Upper lobe of right lung (tissue), 1 donor: ENCODE measurements at regions not wholly inside any gene's neighbourhood (a gene's known extent, or its start where the extent isn't known, plus 50 kb on each side); places are given as distances from the start of the nearest gene placed in this dataset.

Source experiments
- ATAC-seq: fragments of 200-7000 bp; cut with Tn5 transposase; one replicate; pipeline ENCODE4 v1.9.1; 2020; ENCODE audit warnings: mild to moderate bottlenecking, moderate library complexity
- DNase-seq: peaks from one replicate; pipeline ENCODE4 v3.0.0-alpha.2; 2020
- H3K27ac ChIP-seq: fragments of 200-600 bp; one replicate; pipeline ENCODE4 v1.8.0; 2022
- H3K27me3 ChIP-seq: fragments of 200-600 bp; one replicate; pipeline ENCODE4 v1.8.0; 2022; ENCODE audit warnings: mild to moderate bottlenecking
- H3K36me3 ChIP-seq: fragments of 200-600 bp; one replicate; pipeline ENCODE4 v1.8.0; 2022
- H3K4me1 ChIP-seq: fragments of 200-600 bp; one replicate; pipeline ENCODE4 v1.8.0; 2022
- H3K4me3 ChIP-seq: fragments of 200-600 bp; one replicate; pipeline ENCODE4 v1.8.0; 2022; ENCODE audit warnings: mild to moderate bottlenecking
- H3K9me3 ChIP-seq: fragments of 200-600 bp; one replicate; pipeline ENCODE4 v1.8.0; 2022
- intact Hi-C: fragments of 100-400 bp; cut with DNase I; formaldehyde crosslinking; loops from one replicate; pipeline ENCODE4 v1.11.0; 2022
- TF ChIP-seq, protein P1 (sequence below): fragments of 200-600 bp; IDR thresholded peaks from one replicate; pipeline ENCODE4 v1.8.0; 2022; ENCODE audit warnings: antibody characterized with exemption
- donor health status: DM: no; HTN: yes; CAD: no; lungs with severe emphysema.

DNA sequence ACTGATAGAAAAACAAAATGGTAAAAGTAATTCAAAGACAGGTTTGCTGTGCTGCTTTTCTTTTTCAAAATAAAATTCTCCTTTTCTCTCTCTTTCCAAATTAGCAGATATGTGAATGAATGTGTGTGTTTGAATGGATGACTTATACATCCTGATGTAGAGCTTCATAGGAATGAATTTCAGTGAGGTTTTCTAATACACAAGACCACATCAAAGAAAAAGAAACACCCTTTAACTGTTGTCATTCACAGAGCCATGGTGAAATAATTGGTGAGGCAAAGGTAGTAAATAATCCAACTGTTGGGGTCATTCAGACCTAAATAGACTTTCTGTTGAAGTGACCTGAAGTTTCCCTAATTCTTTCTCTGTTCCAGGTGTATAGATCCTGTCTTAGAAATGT, 139.1 kb upstream of the ZPLD1 start:
- Histone ChIP-seq H3K36me3 (no peaks in the 10 kb centered on the region), H3K27me3 (peaks cover 8% of the 10 kb centered on the region), H3K9me3 (no peaks in the 10 kb centered on the region), H3K27ac (no peak overlapping the region), H3K4me1 (no peaks in the 10 kb centered on the region), H3K4me3 (no peak overlapping the region)
- DNase-seq (no peak), ATAC-seq (no peak)
- TF ChIP-seq, protein P1, sequence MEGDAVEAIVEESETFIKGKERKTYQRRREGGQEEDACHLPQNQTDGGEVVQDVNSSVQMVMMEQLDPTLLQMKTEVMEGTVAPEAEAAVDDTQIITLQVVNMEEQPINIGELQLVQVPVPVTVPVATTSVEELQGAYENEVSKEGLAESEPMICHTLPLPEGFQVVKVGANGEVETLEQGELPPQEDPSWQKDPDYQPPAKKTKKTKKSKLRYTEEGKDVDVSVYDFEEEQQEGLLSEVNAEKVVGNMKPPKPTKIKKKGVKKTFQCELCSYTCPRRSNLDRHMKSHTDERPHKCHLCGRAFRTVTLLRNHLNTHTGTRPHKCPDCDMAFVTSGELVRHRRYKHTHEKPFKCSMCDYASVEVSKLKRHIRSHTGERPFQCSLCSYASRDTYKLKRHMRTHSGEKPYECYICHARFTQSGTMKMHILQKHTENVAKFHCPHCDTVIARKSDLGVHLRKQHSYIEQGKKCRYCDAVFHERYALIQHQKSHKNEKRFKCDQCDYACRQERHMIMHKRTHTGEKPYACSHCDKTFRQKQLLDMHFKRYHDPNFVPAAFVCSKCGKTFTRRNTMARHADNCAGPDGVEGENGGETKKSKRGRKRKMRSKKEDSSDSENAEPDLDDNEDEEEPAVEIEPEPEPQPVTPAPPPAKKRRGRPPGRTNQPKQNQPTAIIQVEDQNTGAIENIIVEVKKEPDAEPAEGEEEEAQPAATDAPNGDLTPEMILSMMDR = no peak
- intact Hi-C loops = no loop called here

DNA sequence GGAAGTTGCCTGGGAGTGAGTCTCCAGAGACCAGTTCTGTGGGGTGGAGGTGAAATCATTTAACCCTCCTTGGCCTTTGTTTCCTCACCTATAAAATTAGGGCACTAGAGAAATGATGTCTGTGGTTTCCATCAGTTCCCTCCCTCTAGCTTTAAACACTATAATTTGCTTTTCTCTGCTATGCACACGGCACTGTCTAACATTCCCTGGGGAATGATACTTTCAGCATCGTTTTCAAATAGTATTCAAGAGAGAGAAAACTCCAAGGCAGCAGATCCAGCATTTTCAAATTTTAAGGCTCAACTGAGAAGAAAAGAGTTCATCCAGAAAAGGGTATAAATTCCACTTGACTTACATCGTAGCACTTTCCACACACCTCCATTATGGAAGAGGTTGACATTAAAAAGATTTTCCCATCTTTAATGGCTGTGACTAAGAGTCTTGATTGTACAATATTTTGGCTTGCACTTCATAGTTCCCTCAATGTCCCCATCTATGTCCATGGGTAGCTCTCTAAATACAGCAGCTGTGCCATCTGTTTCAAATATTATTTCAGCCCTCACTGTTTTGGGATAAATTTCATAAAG, 137.7 kb upstream of the ZPLD1 start:
- Histone ChIP-seq H3K36me3 (no peaks in the 10 kb centered on the region), H3K4me3 (no peak overlapping the region), H3K27ac (no peak overlapping the region), H3K9me3 (no peaks in the 10 kb centered on the region), H3K4me1 (no peaks in the 10 kb centered on the region), H3K27me3 (peaks cover 8% of the 10 kb centered on the region)
- DNase-seq (no peak), ATAC-seq (no peak)
- intact Hi-C loops = no loop called here
- TF ChIP-seq, protein P1 = no peak

DNA sequence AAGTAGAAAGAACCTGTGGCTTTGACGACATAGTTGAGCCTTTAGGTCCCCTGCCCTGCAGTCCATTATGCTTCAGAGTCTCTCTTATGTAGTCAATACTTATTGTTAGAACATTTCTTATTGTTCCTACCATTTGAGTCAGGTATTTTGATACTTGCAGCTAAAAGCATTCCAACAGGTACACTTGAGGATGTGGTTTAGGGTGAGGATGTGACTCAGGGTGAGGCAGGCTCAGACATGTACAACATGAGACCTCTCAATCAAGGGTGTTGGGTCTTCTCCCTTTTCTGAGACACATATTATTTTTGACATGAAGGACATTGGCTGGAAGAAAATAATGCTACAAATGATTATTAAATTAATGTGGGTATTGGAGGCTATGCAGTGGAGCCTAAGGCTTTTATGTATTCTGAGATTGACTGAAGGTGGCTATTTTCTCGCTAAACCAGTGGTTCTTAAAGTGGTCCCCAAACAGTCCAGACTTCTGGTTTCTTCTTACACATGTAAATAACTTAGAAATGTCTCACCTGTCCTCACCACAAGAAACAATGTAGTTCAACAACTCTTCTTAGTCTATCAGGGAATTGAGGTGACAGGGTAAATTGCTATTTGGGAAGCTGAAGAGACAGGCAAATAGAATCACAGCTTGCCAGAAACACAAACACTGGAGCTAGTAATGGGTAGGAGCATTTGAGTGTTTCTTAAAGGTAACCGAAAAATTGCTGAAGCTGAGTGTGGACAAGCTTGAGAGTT, 135.5 kb upstream of the ZPLD1 start:
- DNase-seq = no peak
- Histone ChIP-seq H3K27me3 (peaks cover 8% of the 10 kb centered on the region), H3K36me3 (no peaks in the 10 kb centered on the region), H3K4me3 (no peak overlapping the region), H3K27ac (no peak overlapping the region), H3K9me3 (no peaks in the 10 kb centered on the region), H3K4me1 (no peaks in the 10 kb centered on the region)
- ATAC-seq = no peak
- intact Hi-C loops = no loop called here
- TF ChIP-seq, protein P1 = no peak

DNA sequence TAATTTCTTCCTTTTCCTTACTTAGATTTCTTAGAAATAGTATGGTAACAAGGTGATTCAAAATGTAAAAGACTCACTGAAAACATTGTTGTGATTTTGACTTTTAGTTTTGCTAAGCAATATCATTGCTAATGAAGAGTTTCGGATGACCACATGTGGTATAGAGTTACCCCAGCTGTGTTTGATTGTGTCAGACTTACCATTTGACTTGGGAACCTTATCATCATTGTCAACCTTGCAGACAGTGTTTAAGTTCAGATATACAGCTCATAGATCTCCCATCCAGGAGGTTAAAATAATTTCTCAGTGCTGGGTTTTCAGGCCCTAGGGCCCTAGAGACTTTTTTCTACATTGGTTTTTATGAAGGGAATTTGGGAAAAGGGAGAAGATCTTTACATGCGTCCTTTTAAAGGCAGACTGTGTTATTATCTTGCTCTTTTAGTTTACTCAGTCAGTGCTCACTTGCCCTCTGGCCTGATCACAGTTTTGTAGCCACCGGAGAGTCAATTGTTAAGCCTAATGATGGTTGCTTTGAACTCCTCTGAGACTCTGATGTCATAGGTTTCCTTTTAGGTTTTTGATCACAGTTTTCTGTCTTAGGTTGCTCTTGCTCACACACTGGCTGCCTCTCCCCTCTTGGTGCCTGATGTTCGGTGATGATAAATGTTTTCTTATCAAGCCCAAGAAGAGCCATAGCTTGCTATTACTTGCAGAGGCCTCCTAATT, 133.5 kb upstream of the ZPLD1 start:
- no peak for DNase-seq

DNA sequence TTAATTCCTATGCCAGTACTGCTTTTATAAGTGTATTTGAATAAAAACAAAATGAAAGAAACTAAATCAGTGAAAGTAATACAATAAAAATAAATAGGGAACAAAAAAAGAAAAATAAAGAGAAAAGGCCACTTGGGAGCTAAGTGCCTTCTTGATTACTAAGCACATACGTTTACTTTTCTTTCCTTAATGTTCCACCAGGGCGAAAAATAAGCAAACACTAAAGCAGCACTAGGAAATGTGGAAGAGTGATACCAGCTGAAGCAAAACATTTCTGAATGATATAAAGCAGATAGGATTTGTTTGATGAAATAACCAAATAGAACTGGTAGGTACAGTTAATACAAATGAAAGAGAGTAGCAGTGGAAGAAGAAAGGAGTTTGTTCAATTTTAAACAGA, 132.8 kb upstream of the ZPLD1 start:
- Histone ChIP-seq H3K9me3 (no peaks in the 10 kb centered on the region), H3K27me3 (peaks cover 8% of the 10 kb centered on the region), H3K36me3 (no peaks in the 10 kb centered on the region), H3K27ac (no peak overlapping the region), H3K4me1 (no peaks in the 10 kb centered on the region), H3K4me3 (no peak overlapping the region)
- TF ChIP-seq, protein P1 = no peak
- DNase-seq = no peak
- intact Hi-C loops = no loop called here
- ATAC-seq = no peak

More for the DNA sequence above, 133.5 kb upstream of the ZPLD1 start:
- H3K4me3 ChIP-seq = no peak overlapping the region
- no peak for ATAC-seq
- intact Hi-C loops = no loop called here
- no peaks in the 10 kb centered on the region for H3K36me3 ChIP-seq
- no peak overlapping the region for H3K27ac ChIP-seq
- H3K4me1 ChIP-seq = no peaks in the 10 kb centered on the region
- peaks cover 8% of the 10 kb centered on the region for H3K27me3 ChIP-seq
- H3K9me3 ChIP-seq = no peaks in the 10 kb centered on the region
- TF ChIP-seq, protein P1 = no peak
